GM18517 (cell line): ENCODE measurements at regions not wholly inside any gene's neighbourhood (a gene's known extent, or its start where the extent isn't known, plus 50 kb on each side); places are given as distances from the start of the nearest gene placed in this dataset.

Source experiments
- ATAC-seq: cut with Tn5 transposase; IDR thresholded peaks from one replicate; pipeline ENCODE4 v1.9.1; 2021; ENCODE audit warnings: mild to moderate bottlenecking, moderate library complexity; ENCODE audit not compliant: unreplicated experiment

- ATAC-seq, result no peak
Measured at GRCh38 chr17:79216391-79216790, 141.8 kb downstream of the ENGASE start.

- no peak for ATAC-seq
Measured at GRCh38 chr17:79215631-79216030, 141.0 kb downstream of the ENGASE start.

GRCh38 chr17:79214940-79215604 lies 140.4 kb downstream of the ENGASE start:
- no peak for ATAC-seq

GRCh38 chr17:79214459-79214858 lies 139.8 kb downstream of the ENGASE start:
- ATAC-seq, result no peak

GRCh38 chr17:79213305-79213704 lies 138.7 kb downstream of the ENGASE start:
- no peak for ATAC-seq

- no peak for ATAC-seq
Measured at GRCh38 chr17:79212149-79213087, 137.8 kb downstream of the ENGASE start.

- no peak for ATAC-seq
Measured at GRCh38 chr17:79211061-79211770, 136.6 kb downstream of the ENGASE start.

GRCh38 chr17:79210638-79211037 lies 136.0 kb downstream of the ENGASE start:
- ATAC-seq, result no peak

- ATAC-seq, result no peak
Measured at GRCh38 chr17:79207960-79208359, 133.3 kb downstream of the ENGASE start.

GRCh38 chr17:79205688-79206205 lies 131.1 kb downstream of the ENGASE start:
- ATAC-seq, result no peak

GRCh38 chr17:79204261-79204660 lies 129.6 kb downstream of the ENGASE start:
- no peak for ATAC-seq

GRCh38 chr17:79203657-79204056 lies 129.0 kb downstream of the ENGASE start:
- no peak for ATAC-seq

- ATAC-seq, result no peak
Measured at GRCh38 chr17:79203016-79203415, 128.4 kb downstream of the ENGASE start.

- ATAC-seq, result no peak
Measured at GRCh38 chr17:79202480-79202879, 127.9 kb downstream of the ENGASE start.

- no peak for ATAC-seq
Measured at GRCh38 chr17:79201536-79202227, 127.1 kb downstream of the ENGASE start.

GRCh38 chr17:79201119-79201518 lies 126.5 kb downstream of the ENGASE start:
- ATAC-seq, result no peak

- ATAC-seq, result no peak
Measured at GRCh38 chr17:79196913-79197312, 122.3 kb downstream of the ENGASE start.

GRCh38 chr17:79192503-79193351 lies 118.1 kb downstream of the ENGASE start:
- no peak for ATAC-seq

- no peak for ATAC-seq
Measured at GRCh38 chr17:79191270-79191934, 116.8 kb downstream of the ENGASE start.
